ENCODE measurements at regions not wholly inside any gene's neighbourhood (a gene's known extent, or its start where the extent isn't known, plus 50 kb on each side); places are given as distances from the start of the nearest gene placed in this dataset.
"Not testable (repeated sequence)": the region's sequence is repeated elsewhere in the genome, so short reads cannot be mapped to it uniquely, and the experiment has no call there.

DNA sequence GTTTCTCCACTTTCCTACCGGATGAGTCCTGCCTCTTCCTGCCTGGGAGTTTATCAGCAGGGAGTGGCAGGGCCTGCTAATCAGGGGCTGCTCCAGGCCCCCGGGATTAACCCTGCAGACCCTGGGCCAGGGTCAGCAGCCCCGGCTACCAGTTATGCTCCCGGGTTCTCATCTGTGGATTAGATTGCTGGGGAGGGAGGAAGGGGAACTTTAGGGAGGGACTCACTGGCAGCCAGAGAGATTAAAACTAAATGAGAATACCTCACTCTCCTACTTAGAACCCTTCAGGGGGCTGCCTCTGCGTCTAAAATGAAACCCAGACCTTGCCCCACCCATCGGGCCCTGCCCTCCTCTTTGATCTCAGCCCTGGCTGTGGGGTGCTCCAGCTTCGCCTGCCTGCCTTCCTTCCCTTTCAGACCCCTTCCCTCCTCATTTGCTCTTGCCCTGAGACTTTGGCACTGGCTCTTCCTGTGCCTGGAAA, 130.5 kb upstream of the HAND1 start:
- DNase-seq (ENCODE audit: low spot score) = no peak
- Mint-ChIP-seq H3K36me3 (ENCODE audit: low read depth) (no peaks in the 10 kb centered on the region), H3K27ac (no peak overlapping the region), H3K4me1 (ENCODE audit: low read depth) (no peaks in the 10 kb centered on the region), H3K27me3 (ENCODE audit: insufficient read depth) (peaks cover 57% of the 10 kb centered on the region), H3K9me3 (no peaks in the 10 kb centered on the region), H3K4me3 (no peak overlapping the region)
- intact Hi-C loops (cut with micrococcal nuclease) = no loop called here

DNA sequence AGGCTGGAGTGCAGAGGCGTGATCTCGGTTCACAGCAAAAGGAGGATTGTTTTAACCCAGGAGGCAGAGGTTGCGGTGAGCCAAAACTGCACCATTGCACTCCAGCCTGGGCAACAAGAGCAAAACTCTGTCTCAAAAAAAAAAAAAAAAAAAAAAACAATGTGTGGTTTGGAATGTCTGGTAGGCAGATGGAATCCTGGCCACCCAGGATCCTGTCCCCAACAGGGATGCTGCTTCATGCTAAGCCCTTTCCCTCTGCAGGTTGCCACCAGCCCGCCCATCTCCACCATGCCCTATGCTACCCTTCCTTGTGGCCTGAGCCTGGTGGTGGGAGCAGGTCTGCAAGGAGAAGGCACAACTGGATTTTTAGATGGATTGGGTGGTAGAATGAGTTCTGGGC, 129.7 kb upstream of the HAND1 start:
- intact Hi-C loops (cut with micrococcal nuclease) = no loop called here

GRCh38 chr5:154606246-154606645, 128.2 kb upstream of the HAND1 start:
- Mint-ChIP-seq H3K4me1 (ENCODE audit: low read depth) (no peaks in the 10 kb centered on the region), H3K36me3 (ENCODE audit: low read depth) (no peaks in the 10 kb centered on the region), H3K4me3 (no peak overlapping the region), H3K27me3 (ENCODE audit: insufficient read depth) (peaks cover 44% of the 10 kb centered on the region), H3K27ac (no peak overlapping the region), H3K9me3 (no peaks in the 10 kb centered on the region)
- intact Hi-C loops (cut with micrococcal nuclease) = no loop called here
- no peak for DNase-seq (ENCODE audit: low spot score)

More for the DNA sequence above, 129.7 kb upstream of the HAND1 start:
- Mint-ChIP-seq H3K27me3 (ENCODE audit: insufficient read depth) (peaks cover 57% of the 10 kb centered on the region), H3K9me3 (no peaks in the 10 kb centered on the region), H3K36me3 (ENCODE audit: low read depth) (no peaks in the 10 kb centered on the region), H3K4me3 (no peak overlapping the region), H3K4me1 (ENCODE audit: low read depth) (no peaks in the 10 kb centered on the region), H3K27ac (no peak overlapping the region)
- no peak for DNase-seq (ENCODE audit: low spot score)

GRCh38 chr5:154603953-154604679, 126.1 kb upstream of the HAND1 start:
- Mint-ChIP-seq H3K27ac (no peak overlapping the region), H3K4me1 (ENCODE audit: low read depth) (no peaks in the 10 kb centered on the region), H3K36me3 (ENCODE audit: low read depth) (no peaks in the 10 kb centered on the region), H3K4me3 (no peak overlapping the region), H3K27me3 (ENCODE audit: insufficient read depth) (peaks cover 35% of the 10 kb centered on the region), H3K9me3 (no peaks in the 10 kb centered on the region)
- intact Hi-C loops (cut with micrococcal nuclease) = no loop called here
- no peak for DNase-seq (ENCODE audit: low spot score)

GRCh38 chr5:154603485-154603884, 125.5 kb upstream of the HAND1 start:
- intact Hi-C loops (cut with micrococcal nuclease) = no loop called here
- H3K27ac Mint-ChIP-seq = no peak overlapping the region
- H3K9me3 Mint-ChIP-seq = no peaks in the 10 kb centered on the region
- DNase-seq (ENCODE audit: low spot score) = no peak
- H3K4me3 Mint-ChIP-seq = no peak overlapping the region
- H3K27me3 Mint-ChIP-seq (ENCODE audit: insufficient read depth) = peaks cover 30% of the 10 kb centered on the region
- no peaks in the 10 kb centered on the region for H3K4me1 Mint-ChIP-seq (ENCODE audit: low read depth)
- H3K36me3 Mint-ChIP-seq (ENCODE audit: low read depth) = no peaks in the 10 kb centered on the region

DNA sequence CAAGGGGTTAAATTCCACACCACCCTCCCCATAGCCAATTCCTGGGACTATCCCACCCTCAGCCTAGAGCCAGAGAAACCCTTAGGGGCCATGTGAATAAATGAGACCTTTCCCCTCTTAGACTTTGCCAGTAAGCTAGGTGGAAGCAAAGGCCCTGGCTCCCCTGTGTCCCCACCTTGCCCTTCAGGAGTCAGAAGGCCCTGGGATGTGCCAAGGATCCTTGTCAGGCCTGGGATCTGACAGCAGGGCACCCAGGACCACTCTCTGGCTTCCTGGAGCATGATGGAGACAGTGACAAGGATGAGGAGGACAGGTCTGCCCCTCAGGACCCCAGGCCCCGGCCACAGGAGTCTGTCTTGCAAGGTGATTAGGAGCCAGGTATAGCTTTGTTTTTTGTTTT, 125.0 kb upstream of the HAND1 start:
- Mint-ChIP-seq H3K27ac (no peak overlapping the region), H3K36me3 (ENCODE audit: low read depth) (no peaks in the 10 kb centered on the region), H3K4me1 (ENCODE audit: low read depth) (no peaks in the 10 kb centered on the region), H3K27me3 (ENCODE audit: insufficient read depth) (peaks cover 30% of the 10 kb centered on the region), H3K9me3 (no peaks in the 10 kb centered on the region), H3K4me3 (no peak overlapping the region)
- intact Hi-C loops (cut with micrococcal nuclease) = no loop called here
- no peak for DNase-seq (ENCODE audit: low spot score)

DNA sequence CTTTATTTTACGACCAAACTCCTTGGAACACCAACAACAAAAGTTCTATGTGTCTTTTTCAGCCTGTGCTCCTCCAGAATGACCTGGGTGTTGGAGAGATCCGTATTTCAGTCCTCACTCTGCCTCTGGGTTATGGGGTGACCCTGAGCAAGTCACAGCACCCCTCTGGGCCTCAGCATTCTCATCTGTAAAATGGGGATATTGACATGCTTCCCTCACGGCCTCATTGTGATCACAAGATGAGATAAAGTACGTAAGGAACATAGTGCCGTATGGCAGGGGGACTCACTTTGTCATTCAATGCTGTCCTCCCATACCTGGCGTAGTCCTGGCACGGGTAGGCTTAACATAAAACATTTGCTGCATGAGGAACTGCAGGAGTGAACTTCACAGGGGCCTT, 123.0 kb upstream of the HAND1 start:
- H3K4me3 Mint-ChIP-seq = no peak overlapping the region
- intact Hi-C loops (cut with micrococcal nuclease) = no loop called here
- H3K36me3 Mint-ChIP-seq (ENCODE audit: low read depth) = no peaks in the 10 kb centered on the region
- no peak overlapping the region for H3K27ac Mint-ChIP-seq
- no peaks in the 10 kb centered on the region for H3K4me1 Mint-ChIP-seq (ENCODE audit: low read depth)
- H3K9me3 Mint-ChIP-seq = no peaks in the 10 kb centered on the region
- peaks cover 17% of the 10 kb centered on the region for H3K27me3 Mint-ChIP-seq (ENCODE audit: insufficient read depth)
- DNase-seq (ENCODE audit: low spot score) = no peak

DNA sequence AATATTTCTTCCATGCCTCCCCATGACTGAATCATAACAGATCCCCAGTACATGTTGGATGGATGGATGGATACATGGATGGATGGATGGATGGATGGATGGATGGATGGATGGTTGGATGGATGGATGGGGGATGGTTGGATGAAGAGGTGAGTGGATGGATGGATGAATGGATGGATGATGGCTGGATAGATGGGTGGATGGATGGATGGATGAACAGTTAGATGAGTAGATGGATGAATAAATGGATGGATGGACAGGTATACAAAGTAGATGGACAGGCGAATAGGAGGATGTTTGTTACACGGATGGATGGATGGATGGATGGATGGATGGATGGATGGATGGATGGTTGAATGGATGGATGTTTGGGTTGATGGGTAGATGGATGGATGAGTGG, 120.0 kb upstream of the HAND1 start:
- no peak for DNase-seq (ENCODE audit: low spot score)
- Mint-ChIP-seq H3K27me3 (ENCODE audit: insufficient read depth) (peaks cover 3% of the 10 kb centered on the region), H3K4me3 (no peak overlapping the region), H3K36me3 (ENCODE audit: low read depth) (no peaks in the 10 kb centered on the region), H3K4me1 (ENCODE audit: low read depth) (no peaks in the 10 kb centered on the region), H3K27ac (no peak overlapping the region), H3K9me3 (no peaks in the 10 kb centered on the region)
- intact Hi-C loops (cut with micrococcal nuclease) = no loop called here

DNA sequence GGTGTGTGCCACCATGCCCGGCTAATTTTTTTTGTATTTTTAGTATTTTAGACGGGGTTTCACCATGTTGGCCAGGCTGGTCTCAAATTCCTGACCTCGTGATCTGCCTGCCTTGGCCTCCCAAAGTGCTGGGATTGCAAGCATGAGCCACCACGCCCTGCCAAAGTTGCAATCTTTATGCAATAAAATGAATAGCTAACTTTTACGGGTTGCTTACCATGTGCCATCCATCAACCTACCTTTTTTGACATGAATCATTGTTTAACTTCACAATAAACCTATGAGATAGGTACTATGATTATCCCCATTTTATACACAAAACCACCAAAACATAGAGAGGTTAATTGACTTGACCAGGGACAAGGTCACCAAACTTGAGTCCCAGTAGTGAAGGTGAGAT, 118.8 kb upstream of the HAND1 start:
- H3K4me1 Mint-ChIP-seq (ENCODE audit: low read depth); intact Hi-C loops (cut with micrococcal nuclease); H3K27ac Mint-ChIP-seq; DNase-seq (ENCODE audit: low spot score); H3K36me3 Mint-ChIP-seq (ENCODE audit: low read depth); H3K27me3 Mint-ChIP-seq (ENCODE audit: insufficient read depth); H3K9me3 Mint-ChIP-seq; H3K4me3 Mint-ChIP-seq: not testable (repeated sequence)

DNA sequence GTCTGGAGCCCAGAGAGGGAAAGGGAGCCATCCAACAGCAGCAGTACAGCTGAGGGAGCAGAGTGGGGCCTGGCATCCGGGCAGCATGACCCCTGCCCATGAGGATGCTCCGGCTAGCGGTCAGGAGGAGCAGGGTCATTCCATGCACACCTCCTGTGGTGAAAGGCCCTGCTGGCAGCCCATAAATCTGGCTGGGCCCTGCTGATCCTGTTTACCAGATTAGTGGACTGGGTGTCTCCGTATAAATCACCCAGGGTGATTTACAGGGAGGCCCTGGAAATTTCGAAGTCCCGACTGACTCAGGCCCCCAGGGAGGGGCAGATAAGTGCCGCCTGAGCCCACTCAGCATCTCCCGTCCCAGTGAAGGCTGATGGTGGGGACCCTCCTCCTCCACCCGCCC, 117.6 kb upstream of the HAND1 start:
- no peak overlapping the region for H3K4me3 Mint-ChIP-seq
- H3K4me1 Mint-ChIP-seq (ENCODE audit: low read depth) = no peaks in the 10 kb centered on the region
- H3K36me3 Mint-ChIP-seq (ENCODE audit: low read depth) = no peaks in the 10 kb centered on the region
- intact Hi-C loops (cut with micrococcal nuclease) = no loop called here
- no peaks in the 10 kb centered on the region for H3K9me3 Mint-ChIP-seq
- no peak for DNase-seq (ENCODE audit: low spot score)
- peaks cover 3% of the 10 kb centered on the region for H3K27me3 Mint-ChIP-seq (ENCODE audit: insufficient read depth)
- no peak overlapping the region for H3K27ac Mint-ChIP-seq

DNA sequence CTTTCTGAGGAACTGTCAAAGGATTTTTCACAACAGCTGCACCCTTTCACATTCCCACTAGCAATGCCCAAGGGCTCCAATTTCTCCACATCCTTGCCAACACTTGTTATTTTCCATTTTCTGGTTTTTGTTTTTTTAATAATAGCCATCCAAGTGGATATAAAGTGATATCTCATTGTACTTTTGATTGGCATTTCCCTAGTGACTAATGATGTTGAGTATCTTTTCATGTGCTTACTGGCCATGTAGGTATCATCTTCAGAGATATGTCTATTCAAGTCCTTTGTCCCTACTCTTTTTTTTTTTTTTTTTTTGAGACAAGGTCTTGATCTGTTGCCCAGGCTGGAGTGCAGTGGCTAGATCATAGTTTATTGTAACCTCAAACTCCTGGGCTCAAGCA, 115.8 kb upstream of the HAND1 start:
- H3K36me3 Mint-ChIP-seq (ENCODE audit: low read depth) = no peaks in the 10 kb centered on the region
- H3K4me3 Mint-ChIP-seq = no peak overlapping the region
- H3K27me3 Mint-ChIP-seq (ENCODE audit: insufficient read depth) = no peaks in the 10 kb centered on the region
- H3K4me1 Mint-ChIP-seq (ENCODE audit: low read depth) = no peaks in the 10 kb centered on the region
- no peak for DNase-seq (ENCODE audit: low spot score)
- H3K27ac Mint-ChIP-seq = no peak overlapping the region
- intact Hi-C loops (cut with micrococcal nuclease) = no loop called here
- no peaks in the 10 kb centered on the region for H3K9me3 Mint-ChIP-seq

- intact Hi-C loops (cut with micrococcal nuclease) = no loop called here
- H3K9me3 Mint-ChIP-seq = no peaks in the 10 kb centered on the region
- no peaks in the 10 kb centered on the region for H3K4me1 Mint-ChIP-seq (ENCODE audit: low read depth)
These were observed 115.0 kb upstream of the HAND1 start for GRCh38 chr5:154593071-154593470.

GRCh38 chr5:154590093-154590724, 112.2 kb upstream of the HAND1 start:
- no peak for DNase-seq (ENCODE audit: low spot score)
- no peak overlapping the region for H3K4me3 Mint-ChIP-seq
- no peaks in the 10 kb centered on the region for H3K36me3 Mint-ChIP-seq (ENCODE audit: low read depth)
- H3K27me3 Mint-ChIP-seq (ENCODE audit: insufficient read depth) = peaks cover 6% of the 10 kb centered on the region
- H3K9me3 Mint-ChIP-seq = no peaks in the 10 kb centered on the region
- H3K4me1 Mint-ChIP-seq (ENCODE audit: low read depth) = no peaks in the 10 kb centered on the region
- H3K27ac Mint-ChIP-seq = no peak overlapping the region
- intact Hi-C loops (cut with micrococcal nuclease) = no loop called here

More at GRCh38 chr5:154593071-154593470, 115.0 kb upstream of the HAND1 start:
- Mint-ChIP-seq H3K4me3 (no peak overlapping the region), H3K27ac (no peak overlapping the region), H3K36me3 (ENCODE audit: low read depth) (no peaks in the 10 kb centered on the region), H3K27me3 (ENCODE audit: insufficient read depth) (peaks cover 4% of the 10 kb centered on the region)
- DNase-seq (ENCODE audit: low spot score) = no peak

Measured in activated T-helper 1 cell treated with anti-CD3 and anti-CD28 coated beads, Interleukin-12 subunit alpha, Interleukin-12 subunit beta, Interleukin-2, Interleukin-4 antibody, amounts not matched to agents 30 ng/mL and 10 ng/mL and 1 ng/mL, durations not matched to agents 14 hours and 24 hours and 36 hours (primary cell).